ENCODE measurements at regions not wholly inside any gene's neighbourhood (a gene's known extent, or its start where the extent isn't known, plus 50 kb on each side); places are given as distances from the start of the nearest gene placed in this dataset.

DNA sequence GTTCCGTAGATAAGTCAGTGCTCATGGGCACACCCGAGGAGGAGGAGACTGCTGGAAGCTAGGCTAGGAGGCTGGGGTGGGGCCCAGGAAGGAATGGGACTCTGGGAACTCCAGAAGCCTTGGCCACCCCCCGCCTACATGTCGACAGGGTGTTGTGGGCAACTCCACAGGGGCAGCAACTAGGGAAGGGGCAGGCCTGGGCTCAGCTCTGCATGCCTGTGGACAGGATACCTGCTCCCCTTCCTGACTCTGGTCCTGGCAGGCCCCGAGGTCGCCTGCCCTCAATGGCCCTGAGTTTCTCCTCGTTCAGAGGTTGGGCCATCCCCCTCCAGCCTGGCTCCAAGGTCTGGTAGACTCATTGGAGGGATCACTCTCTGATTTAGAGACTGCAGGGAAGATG, 138.9 kb upstream of the LINGO1 start:
- no peaks in the 10 kb centered on the region for H3K27me3 ChIP-seq (ENCODE audit: control insufficient read depth, insufficient read depth, low read length)
- no peaks in the 10 kb centered on the region for H3K4me1 ChIP-seq (ENCODE audit: control insufficient read depth, extremely low read depth, insufficient read depth, low read length)
- H3K9me3 ChIP-seq (ENCODE audit: control insufficient read depth, insufficient read depth, low read depth, low read length): no peaks in the 10 kb centered on the region
- no peaks in the 10 kb centered on the region for H4K20me1 ChIP-seq (ENCODE audit: control insufficient read depth, extremely low read depth, insufficient read depth, low read length)
- TF ChIP-seq EZH2 (IDR thresholded peaks at IDR 0.05; ENCODE audit: low read length, missing control alignments): no peak
- TF ChIP-seq, protein P1, sequence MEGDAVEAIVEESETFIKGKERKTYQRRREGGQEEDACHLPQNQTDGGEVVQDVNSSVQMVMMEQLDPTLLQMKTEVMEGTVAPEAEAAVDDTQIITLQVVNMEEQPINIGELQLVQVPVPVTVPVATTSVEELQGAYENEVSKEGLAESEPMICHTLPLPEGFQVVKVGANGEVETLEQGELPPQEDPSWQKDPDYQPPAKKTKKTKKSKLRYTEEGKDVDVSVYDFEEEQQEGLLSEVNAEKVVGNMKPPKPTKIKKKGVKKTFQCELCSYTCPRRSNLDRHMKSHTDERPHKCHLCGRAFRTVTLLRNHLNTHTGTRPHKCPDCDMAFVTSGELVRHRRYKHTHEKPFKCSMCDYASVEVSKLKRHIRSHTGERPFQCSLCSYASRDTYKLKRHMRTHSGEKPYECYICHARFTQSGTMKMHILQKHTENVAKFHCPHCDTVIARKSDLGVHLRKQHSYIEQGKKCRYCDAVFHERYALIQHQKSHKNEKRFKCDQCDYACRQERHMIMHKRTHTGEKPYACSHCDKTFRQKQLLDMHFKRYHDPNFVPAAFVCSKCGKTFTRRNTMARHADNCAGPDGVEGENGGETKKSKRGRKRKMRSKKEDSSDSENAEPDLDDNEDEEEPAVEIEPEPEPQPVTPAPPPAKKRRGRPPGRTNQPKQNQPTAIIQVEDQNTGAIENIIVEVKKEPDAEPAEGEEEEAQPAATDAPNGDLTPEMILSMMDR (conservative IDR thresholded peaks at IDR 0.05 in 1 of 2, IDR thresholded peaks at IDR 0.05 in 1 of 2; ENCODE audit: low read depth in 1 of 2, low read length in 2 of 2): no peak
- H3K4me2 ChIP-seq (ENCODE audit: extremely low read depth, insufficient read depth, low read length): no peak overlapping the region
- H3K36me3 ChIP-seq (ENCODE audit: control insufficient read depth, insufficient read depth, low read length): no peaks in the 10 kb centered on the region
- DNase-seq (ENCODE audit: low read depth in 2 of 2): no peak
- H3K79me2 ChIP-seq (ENCODE audit: control insufficient read depth, insufficient read depth, low read length): no peaks in the 10 kb centered on the region
- no peak overlapping the region for H3K4me3 ChIP-seq (replicated peaks in 1 of 4; ENCODE audit: control extremely low read depth in 1 of 4, insufficient read depth in 1 of 4, low read depth in 3 of 4, low read length in 4 of 4)
- H2AFZ ChIP-seq (ENCODE audit: low read length): no peak overlapping the region
- no peak overlapping the region for H3K9ac ChIP-seq (ENCODE audit: insufficient read depth, low read length)
- no peak overlapping the region for H3K27ac ChIP-seq (ENCODE audit: insufficient read depth, low read length)

DNA sequence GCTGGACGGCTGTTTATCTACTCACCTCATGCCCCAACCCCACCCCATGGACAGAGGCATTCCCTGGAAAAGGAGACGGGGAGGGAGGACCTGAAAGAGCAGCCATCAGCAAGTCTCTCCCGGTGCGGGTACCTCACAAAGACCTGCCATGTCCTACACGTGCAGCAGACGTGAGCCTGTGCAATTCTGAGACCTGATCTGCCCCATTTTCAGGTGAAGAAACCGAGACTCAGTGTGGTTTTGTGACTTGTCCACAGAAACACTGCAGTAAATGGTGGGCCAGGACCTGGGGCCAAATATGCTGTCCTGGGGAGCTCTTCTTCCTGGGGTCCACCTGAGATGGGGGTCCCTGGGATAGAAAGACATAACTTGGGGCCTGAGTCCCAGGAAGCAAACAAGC, 137.0 kb upstream of the LINGO1 start:
- TF ChIP-seq, protein P1 (conservative IDR thresholded peaks at IDR 0.05 in 1 of 2, IDR thresholded peaks at IDR 0.05 in 1 of 2; ENCODE audit: low read depth in 1 of 2, low read length in 2 of 2): no peak
- no peak for TF ChIP-seq EZH2 (IDR thresholded peaks at IDR 0.05; ENCODE audit: low read length, missing control alignments)
- no peaks in the 10 kb centered on the region for H3K4me1 ChIP-seq (ENCODE audit: control insufficient read depth, extremely low read depth, insufficient read depth, low read length)
- DNase-seq (ENCODE audit: low read depth in 2 of 2): no peak
- no peak overlapping the region for H3K4me2 ChIP-seq (ENCODE audit: extremely low read depth, insufficient read depth, low read length)
- H3K36me3 ChIP-seq (ENCODE audit: control insufficient read depth, insufficient read depth, low read length): no peaks in the 10 kb centered on the region
- no peak overlapping the region for H3K4me3 ChIP-seq (replicated peaks in 1 of 4; ENCODE audit: control extremely low read depth in 1 of 4, insufficient read depth in 1 of 4, low read depth in 3 of 4, low read length in 4 of 4)
- no peaks in the 10 kb centered on the region for H3K9me3 ChIP-seq (ENCODE audit: control insufficient read depth, insufficient read depth, low read depth, low read length)
- H3K27ac ChIP-seq (ENCODE audit: insufficient read depth, low read length): no peak overlapping the region
- H3K27me3 ChIP-seq (ENCODE audit: control insufficient read depth, insufficient read depth, low read length): peaks cover 2% of the 10 kb centered on the region
- no peak overlapping the region for H3K9ac ChIP-seq (ENCODE audit: insufficient read depth, low read length)
- no peaks in the 10 kb centered on the region for H3K79me2 ChIP-seq (ENCODE audit: control insufficient read depth, insufficient read depth, low read length)
- no peak overlapping the region for H2AFZ ChIP-seq (ENCODE audit: low read length)
- no peaks in the 10 kb centered on the region for H4K20me1 ChIP-seq (ENCODE audit: control insufficient read depth, extremely low read depth, insufficient read depth, low read length)

DNA sequence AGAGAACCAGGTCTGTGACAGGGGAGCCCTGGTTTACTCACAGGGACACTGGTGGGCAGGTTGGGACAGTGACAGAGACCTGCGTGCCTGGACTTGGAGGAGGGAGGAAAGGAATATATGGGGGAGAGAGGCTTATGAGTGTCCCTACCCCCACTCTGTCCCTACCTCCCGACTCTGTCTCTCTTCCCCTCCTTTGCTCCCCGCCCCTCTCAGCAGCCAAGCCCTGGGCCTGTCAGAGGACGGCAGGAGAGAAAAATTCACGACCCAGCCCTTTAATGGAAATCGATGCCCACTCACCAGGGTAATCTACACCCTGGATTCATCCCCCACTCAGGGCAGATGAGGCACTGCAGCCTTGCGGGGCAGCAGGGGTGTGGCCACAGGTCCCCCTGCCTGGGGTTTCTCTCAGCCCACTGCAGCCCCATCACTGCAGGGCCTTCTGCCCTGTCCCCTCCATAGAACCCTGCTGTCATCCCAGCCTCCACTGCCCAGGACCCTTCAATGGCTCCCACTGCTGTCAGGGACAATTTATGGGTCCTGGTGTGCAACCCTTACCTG, 135.9 kb upstream of the LINGO1 start:
- H2AFZ ChIP-seq (ENCODE audit: low read length): no peak overlapping the region
- H3K9ac ChIP-seq (ENCODE audit: insufficient read depth, low read length): no peak overlapping the region
- no peak overlapping the region for H3K4me3 ChIP-seq (replicated peaks in 1 of 4; ENCODE audit: control extremely low read depth in 1 of 4, insufficient read depth in 1 of 4, low read depth in 3 of 4, low read length in 4 of 4)
- no peak overlapping the region for H3K4me2 ChIP-seq (ENCODE audit: extremely low read depth, insufficient read depth, low read length)
- no peaks in the 10 kb centered on the region for H3K4me1 ChIP-seq (ENCODE audit: control insufficient read depth, extremely low read depth, insufficient read depth, low read length)
- TF ChIP-seq EZH2 (IDR thresholded peaks at IDR 0.05; ENCODE audit: low read length, missing control alignments): no peak
- TF ChIP-seq, protein P1 (conservative IDR thresholded peaks at IDR 0.05 in 1 of 2, IDR thresholded peaks at IDR 0.05 in 1 of 2; ENCODE audit: low read depth in 1 of 2, low read length in 2 of 2): no peak
- no peak overlapping the region for H3K27ac ChIP-seq (ENCODE audit: insufficient read depth, low read length)
- no peaks in the 10 kb centered on the region for H4K20me1 ChIP-seq (ENCODE audit: control insufficient read depth, extremely low read depth, insufficient read depth, low read length)
- H3K27me3 ChIP-seq (ENCODE audit: control insufficient read depth, insufficient read depth, low read length): peaks cover 2% of the 10 kb centered on the region
- H3K9me3 ChIP-seq (ENCODE audit: control insufficient read depth, insufficient read depth, low read depth, low read length): no peaks in the 10 kb centered on the region
- DNase-seq (ENCODE audit: low read depth in 2 of 2): no peak
- H3K36me3 ChIP-seq (ENCODE audit: control insufficient read depth, insufficient read depth, low read length): no peaks in the 10 kb centered on the region
- H3K79me2 ChIP-seq (ENCODE audit: control insufficient read depth, insufficient read depth, low read length): no peaks in the 10 kb centered on the region
